Posterior vena cava (tissue), 2 donors: ENCODE measurements at regions not wholly inside any gene's neighbourhood (a gene's known extent, or its start where the extent isn't known, plus 50 kb on each side); places are given as distances from the start of the nearest gene placed in this dataset.

ENCODE experiments used
- DNase-seq: peaks from one replicate; pipeline ENCODE4 v3.0.0-alpha.2; 2020; ENCODE audit warnings: low spot score
- intact Hi-C, 2 donors: fragments of 100-400 bp; cut with DNase I; formaldehyde crosslinking; loops; one replicate each; pipeline versions ENCODE4 v1.14.1 to v1.14.2; 2022 to 2023
- donor health status: DM: yes; HTN: yes; CAD: no.
- donor health status: DM: yes; HTN: yes; CAD: no.

DNA sequence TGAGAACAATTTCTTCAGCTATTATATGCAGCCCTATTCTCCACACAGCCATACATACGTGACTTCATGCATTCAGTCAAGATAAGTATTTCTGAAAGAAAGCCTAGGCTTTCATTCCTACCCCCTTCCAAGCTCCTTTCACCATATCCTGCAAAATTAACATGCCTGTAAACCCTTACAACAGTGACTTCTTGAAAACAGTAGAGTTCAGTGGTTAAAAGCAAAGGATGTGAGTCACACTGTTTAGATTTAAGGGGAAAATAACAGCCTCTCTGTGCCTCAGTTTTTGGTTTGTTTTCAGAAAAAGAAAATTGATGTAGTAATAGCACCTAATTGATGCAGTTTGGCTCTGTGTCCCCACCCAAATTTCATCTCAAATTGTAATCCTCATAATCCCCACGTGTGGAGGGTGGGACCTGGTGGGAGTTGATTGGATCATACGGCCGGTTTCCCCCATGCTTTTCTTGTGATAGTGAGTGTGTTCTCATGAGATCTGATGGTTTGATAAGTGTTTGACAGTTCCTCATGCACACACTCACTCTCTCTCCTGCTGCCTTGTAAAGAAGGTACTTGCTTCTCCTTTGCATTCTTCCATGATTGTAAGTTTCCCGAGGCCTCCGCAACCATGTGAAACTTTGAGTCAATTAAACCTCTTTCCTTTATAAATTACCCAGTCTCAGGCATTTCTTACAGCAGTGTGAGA lies 264.8 kb downstream of the CETN3 start:
- no peak for DNase-seq
- intact Hi-C loops, result no loop called here

DNA sequence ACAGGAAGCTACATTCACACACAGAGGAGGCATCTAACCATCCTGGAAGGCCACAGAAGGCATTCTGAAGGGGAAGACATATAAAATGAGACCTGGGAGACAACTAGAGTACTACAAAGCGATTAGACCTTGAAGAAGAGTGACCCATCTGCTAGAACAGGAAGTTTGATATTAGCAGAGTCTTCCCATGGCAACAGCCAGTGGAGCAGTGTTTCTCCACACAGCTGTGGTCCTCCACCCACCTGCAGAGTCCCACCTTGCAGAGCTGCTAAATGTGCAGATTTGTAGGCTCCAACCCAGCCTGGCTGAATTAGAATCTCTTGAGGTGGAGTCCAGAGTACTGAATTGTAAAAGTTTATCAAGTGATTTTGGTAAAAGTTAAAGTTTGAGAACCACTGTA lies 267.0 kb downstream of the CETN3 start:
- intact Hi-C loops, result no loop called here

DNA sequence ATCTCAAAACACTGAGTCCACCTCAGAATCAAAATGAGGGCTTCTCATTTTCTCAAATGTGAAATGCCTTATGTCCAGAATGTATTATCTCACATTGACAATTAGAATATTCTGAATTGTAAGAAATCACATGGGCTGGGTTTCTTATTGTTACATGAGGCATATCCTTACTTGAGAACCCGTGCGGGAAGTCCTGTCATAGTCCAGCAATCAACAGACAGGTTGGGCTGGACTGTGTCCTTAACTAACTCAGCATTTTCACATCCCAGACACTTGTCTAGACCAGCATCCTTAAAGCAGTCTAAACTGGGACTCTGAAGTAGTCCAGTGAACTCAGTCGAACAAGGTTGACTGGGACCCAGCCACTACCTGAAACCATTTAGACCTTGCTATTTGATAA lies 267.6 kb downstream of the CETN3 start:
- DNase-seq, result no peak
- intact Hi-C loops, result no loop called here

More for the DNA sequence above, 267.0 kb downstream of the CETN3 start:
- no peak for DNase-seq

DNA sequence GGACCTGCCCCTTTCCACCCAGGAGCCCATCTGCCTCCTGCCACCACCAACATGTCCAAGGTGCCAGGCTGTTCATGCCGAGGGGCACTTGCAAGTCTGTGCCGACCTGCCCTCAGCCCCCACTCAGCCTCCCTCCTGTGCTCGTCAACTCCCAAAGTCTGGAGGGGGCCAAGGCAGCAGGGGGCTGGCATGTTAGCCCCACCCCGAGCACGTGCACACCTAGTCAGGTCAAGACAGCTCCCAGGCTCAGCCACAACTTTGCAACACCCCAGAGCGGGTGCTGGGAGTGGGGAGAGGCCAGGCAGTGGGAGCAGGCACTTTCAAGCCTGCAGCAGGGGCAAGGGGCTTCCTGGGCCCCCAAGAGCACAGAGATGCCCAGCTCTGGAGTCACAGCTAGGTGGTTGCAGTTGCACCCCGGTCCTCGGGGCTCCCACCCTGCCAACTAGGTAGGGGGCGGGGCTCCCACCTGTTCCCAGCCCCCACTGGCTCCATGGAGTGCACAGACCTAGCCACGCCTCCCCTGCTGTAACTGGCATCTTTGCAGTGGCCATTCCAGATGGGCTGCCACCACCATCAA lies 272.5 kb downstream of the CETN3 start:
- no peak for DNase-seq
- intact Hi-C loops, result no loop called here

DNA sequence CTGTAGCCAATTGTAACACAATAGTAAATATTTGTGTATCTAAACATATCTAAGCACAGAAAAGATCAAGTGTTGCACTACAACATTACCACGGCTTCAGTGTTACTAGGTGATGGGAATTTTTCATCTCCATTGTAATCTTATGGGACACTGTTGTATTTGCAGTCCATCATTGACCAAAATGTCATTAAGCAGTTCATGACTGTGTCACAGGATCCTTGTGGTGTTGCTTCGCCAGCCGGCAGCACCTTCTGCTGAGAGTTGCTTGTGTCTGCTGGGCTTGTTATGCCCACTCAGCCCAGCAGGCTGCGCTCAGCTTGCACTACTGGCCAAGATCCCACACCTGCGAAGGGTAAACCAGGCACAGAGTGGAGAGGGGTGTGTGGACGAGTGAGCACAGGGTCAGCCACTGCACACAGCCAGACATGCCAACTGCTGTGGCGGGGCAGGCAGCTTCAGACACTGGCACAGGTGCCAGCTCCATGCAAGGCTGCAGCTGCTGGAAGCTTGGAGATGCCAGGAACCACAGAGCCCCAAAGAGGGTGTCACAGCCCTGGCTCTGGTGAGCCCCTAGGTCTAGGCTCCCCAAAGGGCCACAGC lies 273.7 kb downstream of the CETN3 start:
- DNase-seq, result no peak
- intact Hi-C loops, result no loop called here

DNA sequence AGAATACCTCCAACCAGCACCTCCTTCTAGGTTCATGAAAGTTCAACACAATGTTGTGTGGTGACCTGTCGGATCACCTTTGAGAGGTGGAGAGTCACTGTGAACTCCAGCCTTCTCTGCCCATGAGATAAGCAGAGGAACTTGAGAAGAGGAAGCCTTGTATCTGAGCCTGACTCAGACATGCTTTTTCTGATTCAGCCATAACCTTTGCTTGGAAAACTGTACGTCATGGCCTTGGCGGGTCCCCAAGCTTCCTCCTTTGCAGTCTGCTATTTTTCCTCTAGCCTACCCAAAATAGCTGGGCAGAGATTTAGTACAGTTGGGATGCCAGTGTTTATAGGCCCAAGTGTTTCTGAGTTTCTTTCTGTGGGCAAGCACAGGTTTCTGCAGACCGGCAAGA lies 274.7 kb downstream of the CETN3 start:
- DNase-seq, result peak; percentile 95
- intact Hi-C loops, result no loop called here

DNA sequence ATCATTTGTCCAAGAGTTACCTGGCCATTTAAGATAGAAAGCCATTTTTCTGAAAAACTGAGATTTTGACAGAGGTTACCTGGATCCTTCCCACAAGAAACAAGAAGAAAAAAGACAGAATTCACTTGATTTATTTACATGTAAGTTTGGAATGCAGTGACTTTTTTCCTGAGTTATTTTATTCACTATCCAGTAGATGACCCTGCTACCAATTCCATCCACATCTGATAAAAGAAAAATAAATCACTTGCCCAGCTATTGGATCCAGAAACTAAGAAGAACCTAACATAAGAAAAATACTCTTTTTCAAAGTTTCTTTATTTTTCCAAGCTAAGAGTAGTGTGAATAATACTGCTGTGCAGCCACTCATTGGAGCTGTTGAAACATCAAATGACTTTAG lies 275.2 kb downstream of the CETN3 start:
- no peak for DNase-seq
- intact Hi-C loops, result no loop called here

DNA sequence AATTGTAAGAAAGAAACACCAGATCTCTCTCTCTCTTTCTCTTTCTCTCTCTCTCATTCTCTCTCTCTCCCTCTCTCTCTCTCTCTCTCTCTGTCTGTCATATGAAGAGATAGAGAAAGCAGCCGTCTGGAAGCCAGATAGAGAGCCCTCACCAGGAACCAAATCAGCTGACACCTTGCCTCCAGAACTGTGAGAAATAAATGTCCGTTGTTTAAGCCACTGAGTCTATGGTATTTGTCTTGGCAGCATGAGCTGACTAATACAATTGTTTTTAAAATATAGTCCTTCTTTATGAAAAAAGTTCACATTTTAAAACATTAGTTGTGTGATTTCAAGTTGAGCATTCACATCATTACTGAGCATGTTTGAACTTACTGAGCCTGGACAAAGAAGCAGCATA lies 275.6 kb downstream of the CETN3 start:
- intact Hi-C loops, result no loop called here
- DNase-seq, result no peak

DNA sequence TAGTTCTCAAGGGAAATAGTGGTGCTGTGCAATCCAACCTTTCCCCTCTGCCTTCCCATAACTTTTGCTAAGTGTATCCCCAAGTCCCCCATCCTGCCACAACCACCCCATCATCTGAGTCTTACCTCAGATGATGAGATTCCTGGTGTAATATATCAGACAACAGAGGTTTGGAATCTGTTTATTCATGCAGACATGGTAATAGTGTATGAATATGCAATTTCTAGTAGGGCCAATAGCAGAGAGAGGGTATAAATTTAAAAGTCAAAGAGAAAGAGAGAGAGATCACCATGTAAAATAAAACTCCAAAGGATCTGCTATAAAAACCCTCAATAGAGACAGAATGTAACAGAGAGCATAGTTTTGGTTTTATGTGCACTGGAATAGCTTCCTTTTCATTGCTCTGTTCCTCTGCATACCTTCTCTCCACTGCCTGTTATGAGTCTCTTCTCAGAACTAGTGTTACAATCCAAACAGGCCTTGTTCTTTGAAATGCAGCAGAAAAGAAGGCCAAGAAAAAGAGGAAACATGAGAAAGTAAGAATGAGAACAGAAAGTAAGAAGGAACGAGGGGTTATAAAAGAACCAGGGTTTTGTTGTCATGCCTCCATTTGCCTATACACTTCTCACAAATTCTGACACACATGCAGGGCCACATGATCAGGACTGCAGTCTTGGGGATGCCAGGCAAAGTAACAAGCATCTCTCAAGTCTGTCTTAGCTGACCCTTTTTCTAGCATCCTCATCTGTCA lies 278.0 kb downstream of the CETN3 start:
- intact Hi-C loops, result no loop called here
- DNase-seq, result no peak

DNA sequence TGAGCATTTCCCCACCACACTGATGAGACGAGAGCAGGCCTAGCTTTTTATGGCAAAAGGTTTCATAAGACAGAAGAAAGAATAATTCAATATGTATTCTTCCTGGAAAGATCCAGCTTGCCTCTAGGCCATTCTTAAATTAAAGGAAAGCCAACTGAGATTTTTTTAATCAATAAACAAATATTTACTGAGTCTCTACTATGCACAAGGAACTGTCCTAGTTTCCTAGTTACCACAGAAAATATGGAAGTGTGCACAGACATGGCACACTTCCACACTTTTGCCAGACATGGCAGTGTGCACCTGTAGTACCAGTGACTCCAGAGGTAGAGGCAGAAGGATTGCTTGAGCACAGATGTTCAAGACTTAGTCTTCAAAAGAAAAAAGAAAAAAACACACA lies 281.0 kb downstream of the CETN3 start:
- intact Hi-C loops, result no loop called here
- DNase-seq, result no peak

DNA sequence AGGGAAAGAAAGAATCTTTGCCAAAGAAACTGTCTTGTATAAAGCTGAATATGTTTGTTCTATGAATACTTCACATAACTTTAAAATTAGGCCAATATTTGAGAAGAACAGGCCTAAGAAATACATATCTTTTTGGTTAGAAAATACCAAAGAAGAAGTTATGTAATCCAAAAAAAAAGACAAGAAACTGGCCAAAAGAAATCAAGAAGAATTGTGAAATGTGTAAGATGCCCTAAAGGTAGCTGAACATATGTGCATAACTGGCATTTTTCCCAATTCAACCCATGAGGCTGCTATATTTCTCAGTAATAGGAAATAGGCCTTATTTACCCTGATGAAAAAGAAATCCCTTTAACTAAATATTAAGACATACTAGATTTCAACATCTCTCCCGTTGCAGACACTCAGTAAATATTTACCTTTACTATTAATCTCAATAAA lies 290.0 kb downstream of the CETN3 start:
- intact Hi-C loops, result no loop called here
- DNase-seq, result no peak

DNA sequence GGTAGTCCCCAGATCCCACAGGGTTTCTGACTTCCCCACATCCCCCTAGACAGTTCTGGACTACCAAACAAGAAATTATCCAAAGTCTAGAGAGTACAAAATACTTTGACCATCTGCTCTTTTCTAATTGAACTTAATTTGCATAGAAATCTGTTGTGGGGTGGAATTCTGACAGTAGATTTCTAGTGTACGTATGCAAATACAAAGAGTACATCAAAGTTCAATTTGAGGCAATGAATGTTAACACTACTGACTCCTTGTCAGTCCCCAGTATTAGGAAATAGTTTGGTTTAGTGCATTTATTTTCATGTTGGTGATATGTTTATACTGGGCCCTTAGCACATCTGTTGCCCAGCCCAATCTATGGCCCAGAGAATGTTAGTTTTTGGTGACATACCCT lies 292.6 kb downstream of the CETN3 start:
- no peak for DNase-seq
- intact Hi-C loops, result no loop called here

DNA sequence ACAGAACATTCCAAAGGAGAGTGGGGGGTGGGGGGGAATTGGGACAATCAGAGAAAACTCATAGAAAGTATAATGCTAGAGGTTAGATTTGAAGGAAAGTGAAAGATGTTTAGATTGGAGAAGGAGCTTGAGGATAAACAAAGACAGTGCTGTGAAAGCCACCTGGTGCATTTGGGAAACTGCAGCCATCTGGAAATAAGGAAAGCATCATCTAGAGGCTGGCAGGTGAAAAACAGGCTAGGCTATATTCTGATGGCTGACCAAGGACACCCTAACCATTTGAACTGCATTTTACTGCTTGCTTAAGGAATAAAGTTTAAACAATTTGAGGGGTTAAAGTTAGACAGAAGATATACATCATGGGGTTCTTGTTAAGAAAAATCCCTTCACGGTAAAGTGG lies 296.4 kb downstream of the CETN3 start:
- no peak for DNase-seq
- intact Hi-C loops, result no loop called here

DNA sequence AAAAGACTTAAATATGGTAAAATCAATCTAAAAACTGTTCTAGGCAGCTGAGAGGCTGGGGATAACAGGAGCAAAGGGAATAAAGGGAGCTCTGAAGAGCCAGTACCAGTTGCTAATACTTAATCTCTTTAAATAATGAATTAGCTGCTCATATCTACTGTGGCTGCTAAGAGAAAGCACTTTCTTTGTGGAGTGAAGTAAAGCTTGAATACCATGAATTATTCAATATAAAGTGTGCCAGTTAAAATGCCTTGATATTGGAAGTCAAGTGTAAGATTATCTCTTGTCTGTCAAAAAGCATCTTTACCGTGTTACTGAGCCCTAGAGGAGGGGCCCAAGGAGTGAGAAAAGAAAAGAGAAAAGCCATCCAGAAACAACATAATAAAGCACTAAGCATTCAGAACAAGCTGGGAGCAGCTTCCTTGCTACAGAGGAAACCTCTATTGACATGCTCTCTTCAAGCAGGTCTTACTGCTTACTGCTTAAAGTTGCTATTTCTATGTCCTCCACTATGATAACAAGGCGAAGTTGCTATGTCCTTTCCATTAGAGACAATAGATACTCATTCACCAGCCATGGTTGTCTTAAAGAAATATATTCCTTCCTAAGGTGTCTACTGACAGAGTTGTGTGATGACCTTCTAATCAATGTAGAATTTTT lies 297.4 kb downstream of the CETN3 start:
- intact Hi-C loops, result no loop called here
- DNase-seq, result no peak

DNA sequence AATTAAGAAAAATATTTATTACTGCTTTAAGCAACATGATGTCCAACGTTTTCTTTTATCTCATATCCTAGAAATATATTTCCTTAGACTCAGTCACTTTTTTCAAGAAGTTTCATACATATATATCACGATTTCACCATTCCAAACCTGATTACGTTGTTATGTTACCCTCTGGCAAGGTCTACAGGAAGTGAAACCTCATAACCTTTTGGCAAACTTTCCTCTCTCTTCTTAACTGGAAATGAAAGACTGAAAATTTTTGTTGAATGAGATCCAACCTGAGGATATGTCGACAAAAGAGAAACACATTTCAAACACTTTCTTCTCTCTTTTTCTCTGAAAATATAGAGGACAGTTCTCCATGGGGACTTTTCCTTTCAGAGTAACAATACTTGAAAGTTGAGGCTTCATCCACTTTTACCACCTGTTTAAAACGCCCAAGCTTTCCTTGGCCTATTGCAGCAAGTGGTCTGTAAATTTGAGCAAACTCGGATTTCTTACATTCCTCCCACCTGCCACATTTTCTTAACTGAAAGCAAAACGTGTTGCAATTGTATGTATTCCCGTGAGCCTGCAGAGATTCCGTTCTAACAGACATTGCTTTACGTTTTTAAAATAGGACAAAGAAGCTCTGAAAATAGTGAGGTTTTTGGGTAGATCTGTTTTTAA lies 298.1 kb downstream of the CETN3 start:
- intact Hi-C loops, result no loop called here
- DNase-seq, result no peak

DNA sequence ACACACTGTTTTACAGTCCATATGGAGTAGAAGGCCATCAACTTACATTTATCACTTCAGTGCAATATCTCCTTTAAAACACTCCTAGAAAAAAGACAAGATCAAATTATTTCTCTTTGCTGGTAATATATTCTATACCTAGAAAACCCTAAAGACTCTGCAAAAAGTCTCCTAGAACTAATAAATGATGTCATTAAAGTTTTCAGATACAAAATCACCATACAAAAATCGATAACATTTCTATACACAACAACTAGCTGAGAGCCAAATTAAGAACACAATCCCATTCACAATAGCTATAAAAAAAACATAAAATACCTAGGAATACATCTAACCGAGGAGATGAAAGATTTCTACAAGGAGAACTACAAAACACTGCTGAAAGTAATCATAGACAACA lies 300.3 kb downstream of the CETN3 start:
- intact Hi-C loops, result no loop called here
- DNase-seq, result no peak

DNA sequence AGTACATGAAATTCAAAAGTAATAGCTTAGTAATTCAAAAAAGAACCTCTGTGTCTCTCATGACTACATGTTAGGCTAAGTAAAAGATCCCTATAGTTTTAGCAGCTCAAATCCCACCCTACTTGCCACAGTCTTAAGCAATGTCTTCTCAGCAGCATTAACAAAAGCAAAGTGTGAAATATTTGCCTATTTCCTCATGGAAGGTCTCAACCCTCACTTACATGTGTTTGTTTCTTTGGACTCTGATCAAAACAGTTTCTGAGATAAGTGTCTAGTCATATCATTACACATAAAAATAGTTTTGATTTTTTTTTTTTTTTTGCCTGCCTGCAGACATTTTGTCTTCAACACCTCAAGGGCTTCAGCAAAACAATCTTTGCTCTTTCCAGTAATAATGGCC lies 310.5 kb downstream of the CETN3 start:
- intact Hi-C loops, result no loop called here
- no peak for DNase-seq

DNA sequence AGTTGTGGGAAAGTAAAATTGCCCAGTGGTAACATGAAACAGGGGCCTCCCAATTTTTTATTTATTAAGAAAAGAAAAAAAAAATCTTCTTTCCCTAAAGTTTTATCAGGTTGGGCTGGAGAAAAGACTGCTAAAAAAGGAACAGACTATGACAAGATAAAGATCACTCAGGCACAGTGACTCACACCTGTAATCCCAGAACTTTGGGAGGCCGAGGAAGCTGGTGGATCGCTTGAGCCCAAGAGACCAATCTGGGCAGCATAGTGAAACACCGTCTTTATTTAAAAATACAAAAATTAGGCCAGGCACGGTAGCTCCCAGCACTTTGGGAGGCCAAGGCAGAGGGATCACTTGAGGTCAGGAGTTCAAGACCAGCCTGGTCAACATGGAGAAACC lies 312.5 kb downstream of the CETN3 start:
- no peak for DNase-seq
- intact Hi-C loops, result no loop called here

DNA sequence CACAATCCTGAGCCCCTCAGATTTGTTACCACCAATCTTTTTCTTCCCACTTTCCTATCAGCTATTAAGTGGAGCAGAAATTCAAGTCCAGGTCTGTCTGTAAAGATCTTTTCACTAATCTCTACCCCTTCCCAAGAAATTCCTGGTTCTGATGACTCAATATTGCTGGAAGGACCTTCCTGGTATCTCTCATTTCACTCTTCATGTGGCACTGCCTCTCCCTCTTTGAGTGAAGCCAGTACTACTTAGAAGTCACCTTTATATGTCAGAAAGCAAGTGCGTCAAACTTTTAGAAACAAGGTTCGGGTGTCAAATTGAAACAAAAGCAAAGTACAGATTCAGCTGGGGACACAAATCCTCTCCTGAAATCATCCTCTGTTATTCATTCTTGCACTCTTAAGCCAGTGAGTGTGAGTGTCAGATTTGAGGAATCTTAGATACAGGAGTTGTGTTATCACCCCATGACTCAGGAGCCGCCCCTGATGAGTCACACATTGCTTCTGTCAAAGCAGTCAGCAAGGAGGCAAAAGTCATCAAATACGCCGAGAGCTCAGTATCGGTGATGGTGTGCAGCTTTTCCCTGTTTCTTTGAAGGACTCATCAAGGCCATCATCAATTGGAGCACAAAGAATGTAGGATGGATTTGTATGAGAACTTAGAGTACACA lies 313.0 kb downstream of the CETN3 start:
- no peak for DNase-seq
- intact Hi-C loops, result no loop called here
